B cell (primary cell): ENCODE measurements at regions not wholly inside any gene's neighbourhood (a gene's known extent, or its start where the extent isn't known, plus 50 kb on each side); places are given as distances from the start of the nearest gene placed in this dataset.

Source experiments
- ATAC-seq: fragments of 200-7000 bp; cut with Tn5 transposase; one replicate; pipeline ENCODE4 v1.10.0; 2021; ENCODE audit warnings: low read depth, mild to moderate bottlenecking, moderate number of reproducible peaks, moderate library complexity
- CTCF ChIA-PET: fragments of 350-600 bp; sonication (Branson Sonifier 250); formaldehyde crosslinking; loops from one replicate; lab custom pipeline; 2021; ENCODE audit warnings: antibody characterized with exemption, inconsistent platforms; lab: Charles Lee
- POLR2A ChIA-PET: fragments of 350-600 bp; sonication (Branson Sonifier 250); formaldehyde crosslinking; loops from one replicate; lab custom pipeline; 2021; ENCODE audit warnings: antibody characterized with exemption; lab: Charles Lee
- DNase-seq: peaks from one replicate; pipeline ENCODE4 v3.0.0; 2013
- H2AFZ ChIP-seq: 2 replicates; pipeline ENCODE4 v1.6.1; 2012; ENCODE audit warnings: mild to moderate bottlenecking, low read depth, low read length; ENCODE audit not compliant: insufficient read depth, poor library complexity, severe bottlenecking
- H3K27ac ChIP-seq, 2 donors: 1 replicate in 1 of 2; 2 replicates in 1 of 2; pipeline ENCODE4 v1.5.1; 2012 to 2013; ENCODE audit warnings: low read length in 2 of 2, mild to moderate bottlenecking in 2 of 2, moderate library complexity in 1 of 2
- H3K27me3 ChIP-seq, 4 experiments: fragments of 200-600 bp in 1 of 4; sonication (generic) in 1 of 4; replicated peaks in 1 of 4; 1 replicate in 2 of 4; 2 replicates in 2 of 4; pipeline versions ENCODE4 v1.6.1 to v1.7.0; 2013 to 2016; ENCODE audit warnings: low read length in 3 of 4, mild to moderate bottlenecking in 2 of 4, mixed read lengths in 1 of 4, moderate library complexity in 1 of 4; ENCODE audit not compliant: insufficient read depth in 4 of 4, control insufficient read depth in 3 of 4; ENCODE audit errors: control extremely low read depth in 1 of 4
- H3K36me3 ChIP-seq, 2 experiments: replicated peaks in 1 of 2; 1 replicate in 1 of 2; 2 replicates in 1 of 2; pipeline versions ENCODE4 v1.6.1 to v1.7.1; 2013; ENCODE audit warnings: low read length in 1 of 2; ENCODE audit not compliant: insufficient read depth in 2 of 2, control insufficient read depth in 1 of 2; ENCODE audit errors: control extremely low read depth in 1 of 2, extremely low read depth in 1 of 2
- H3K4me1 ChIP-seq, 2 donors: fragments of 200-600 bp in 1 of 2; sonication (generic) in 1 of 2; 1 replicate in 1 of 2; 2 replicates in 1 of 2; pipeline versions ENCODE4 v1.5.1 to v1.6.1; 2013 to 2017; ENCODE audit warnings: low read length in 2 of 2; ENCODE audit not compliant: control insufficient read depth in 2 of 2, insufficient read depth in 2 of 2
- H3K4me2 ChIP-seq: replicated peaks from 2 replicates; pipeline ENCODE3; 2012; ENCODE audit warnings: mild to moderate bottlenecking, low read depth, low read length; ENCODE audit not compliant: poor library complexity, severe bottlenecking
- H3K4me3 ChIP-seq, 5 experiments: fragments of 200-600 bp in 1 of 5; sonication (generic) in 1 of 5; 1 replicate in 3 of 5; 2 replicates in 2 of 5; pipeline versions ENCODE4 v1.5.1 to v1.7.0; 2011 to 2016; ENCODE audit warnings: low read length in 4 of 5, mild to moderate bottlenecking in 4 of 5, low read depth in 2 of 5, control low read depth in 1 of 5, moderate library complexity in 1 of 5; ENCODE audit not compliant: insufficient read depth in 1 of 5; ENCODE audit errors: control extremely low read depth in 1 of 5, extremely low read depth in 1 of 5
- H3K79me2 ChIP-seq: fragments of 200-600 bp; sonication (generic); one replicate; pipeline ENCODE4 v1.6.0; 2016; ENCODE audit warnings: low read length; ENCODE audit not compliant: control insufficient read depth, insufficient read depth
- H3K9ac ChIP-seq: fragments of 200-600 bp; sonication (generic); 2 replicates; pipeline ENCODE4 v1.6.1; 2017; ENCODE audit warnings: mild to moderate bottlenecking, low read length, moderate library complexity
- H3K9me3 ChIP-seq, 3 donors: one replicate each; pipeline versions ENCODE4 v1.6.1 to v1.7.1; 2013; ENCODE audit warnings: low read length in 2 of 3; ENCODE audit not compliant: control insufficient read depth in 2 of 3, insufficient read depth in 1 of 3; ENCODE audit errors: control extremely low read depth in 1 of 3
- H4K20me1 ChIP-seq: 2 replicates; pipeline ENCODE4 v1.6.0; 2012; ENCODE audit warnings: mild to moderate bottlenecking, low read length; ENCODE audit not compliant: insufficient read depth, control insufficient read depth, poor library complexity, severe bottlenecking
- H3K27ac Mint-ChIP-seq: one replicate; pipeline ENCODE4 v1.8.0; 2021; ENCODE audit warnings: mixed read lengths
- H3K27me3 Mint-ChIP-seq: one replicate; pipeline ENCODE4 v1.8.0; 2021; ENCODE audit warnings: mixed read lengths
- H3K4me1 Mint-ChIP-seq: one replicate; pipeline ENCODE4 v1.8.0; 2021; ENCODE audit warnings: mixed read lengths
- H3K4me3 Mint-ChIP-seq: one replicate; pipeline ENCODE4 v1.8.0; 2021; ENCODE audit warnings: mixed read lengths
- H3K9me3 Mint-ChIP-seq: one replicate; pipeline ENCODE4 v1.8.0; 2022; ENCODE audit warnings: mixed read lengths; ENCODE audit not compliant: insufficient read depth
- CTCF ChIP-seq: fragments of 200-600 bp; IDR thresholded peaks from one replicate; pipeline ENCODE4 v1.8.0; 2022; ENCODE audit warnings: antibody characterized with exemption, mild to moderate bottlenecking
- EZH2 ChIP-seq: IDR thresholded peaks from 2 replicates; pipeline ENCODE4 v1.6.1; 2012; ENCODE audit warnings: borderline replicate concordance, low read depth, mild to moderate bottlenecking, moderate library complexity, low read length; ENCODE audit not compliant: insufficient read depth, poor library complexity, severe bottlenecking
- WGBS: methylation state at CpG from one replicate; pipeline ENCODE4 v1.1.5; 2013; ENCODE audit warnings: missing lambda C conversion rate; ENCODE audit not compliant: insufficient coverage; 5-methylcytosine and 5-hydroxymethylcytosine counted together
- intact Hi-C: fragments of 100-400 bp; cut with micrococcal nuclease; formaldehyde crosslinking; loops from one replicate; pipeline ENCODE4 v1.10.0; 2022

- no peaks in the 10 kb centered on the region for H3K9me3 Mint-ChIP-seq
- no peak overlapping the region for H3K9ac ChIP-seq
- no peak overlapping the region for H3K4me3 ChIP-seq
- H3K4me3 Mint-ChIP-seq: no peak overlapping the region
- no peak for ATAC-seq
- H2AFZ ChIP-seq: no peak overlapping the region
- H4K20me1 ChIP-seq: no peaks in the 10 kb centered on the region
- H3K27me3 ChIP-seq: no peaks in the 10 kb centered on the region
- TF ChIP-seq EZH2: no peak
- no peak for TF ChIP-seq CTCF
- peaks cover 0 to 7% (median 1%) of the 10 kb centered on the region in 3 donors for H3K9me3 ChIP-seq
- intact Hi-C loops: no loop called here
- H3K27ac ChIP-seq: no peak overlapping the region
- no peaks in the 10 kb centered on the region for H3K36me3 ChIP-seq
- no peaks in the 10 kb centered on the region for H3K27me3 Mint-ChIP-seq
- H3K4me2 ChIP-seq: no peak overlapping the region
- WGBS: 100% methylated on average over 2 of the region's 3 CpGs
- no peaks in the 10 kb centered on the region for H3K79me2 ChIP-seq
- H3K27ac Mint-ChIP-seq: no peak overlapping the region
- no peaks in the 10 kb centered on the region for H3K4me1 Mint-ChIP-seq
- no peak for DNase-seq
- ChIA-PET CTCF (no interaction called here), POLR2A (no interaction called here)
- H3K4me1 ChIP-seq: no peaks in the 10 kb centered on the region
These were observed 74.4 kb upstream of the ZXDA start for GRCh38 chrX:57984620-57985019.

DNA sequence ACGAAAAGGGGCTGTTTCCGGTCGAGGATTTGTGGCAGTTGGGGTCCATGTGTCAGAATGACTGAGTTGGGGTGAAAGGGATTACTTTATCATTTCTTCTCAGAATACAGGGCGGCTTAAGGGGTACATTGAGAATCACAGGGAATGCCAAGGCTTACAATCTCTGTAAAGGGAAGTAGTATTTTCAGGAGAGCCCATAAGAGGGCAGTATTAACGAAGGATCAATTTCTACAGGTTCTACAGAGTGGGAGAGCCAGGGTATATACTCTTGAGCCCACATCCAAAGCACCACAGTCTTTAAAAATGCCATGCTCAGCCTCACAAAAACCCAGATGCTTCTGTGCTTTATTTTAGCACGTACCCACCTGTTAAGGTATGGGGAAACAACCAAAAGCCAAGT is 67.7 kb upstream of the ZXDA start:
- Mint-ChIP-seq H3K27ac (no peak overlapping the region), H3K4me1 (no peaks in the 10 kb centered on the region), H3K27me3 (no peaks in the 10 kb centered on the region), H3K4me3 (no peak overlapping the region), H3K9me3 (no peaks in the 10 kb centered on the region)
- CTCF ChIA-PET: no interaction called here
- no peak for ATAC-seq
- TF ChIP-seq CTCF: no peak
- no peak for TF ChIP-seq EZH2
- no peaks in the 10 kb centered on the region for H3K27me3 ChIP-seq
- no peak overlapping the region for H3K4me2 ChIP-seq
- no peaks in the 10 kb centered on the region for H3K9me3 ChIP-seq
- no CpG with 5 or more reads among the region's 6 CpGs for WGBS
- H3K79me2 ChIP-seq: no peaks in the 10 kb centered on the region
- H3K27ac ChIP-seq: no peak overlapping the region
- no peak overlapping the region for H3K4me3 ChIP-seq
- intact Hi-C loops: no loop called here
- no peaks in the 10 kb centered on the region for H4K20me1 ChIP-seq
- no peak overlapping the region for H2AFZ ChIP-seq
- no peaks in the 10 kb centered on the region for H3K4me1 ChIP-seq
- POLR2A ChIA-PET: no interaction called here
- H3K36me3 ChIP-seq: no peaks in the 10 kb centered on the region
- DNase-seq: no peak
- no peak overlapping the region for H3K9ac ChIP-seq
